GM12865 (cell line): ENCODE measurements at regions not wholly inside any gene's neighbourhood (a gene's known extent, or its start where the extent isn't known, plus 50 kb on each side); places are given as distances from the start of the nearest gene placed in this dataset.
"Not testable (repeated sequence)": the region's sequence is repeated elsewhere in the genome, so short reads cannot be mapped to it uniquely, and the experiment has no call there.

Source experiments
- DNase-seq: peaks from one replicate; pipeline ENCODE4 v3.0.0; 2010; ENCODE audit warnings: low read depth
- H3K4me3 ChIP-seq: 2 replicates; pipeline ENCODE4 v1.5.1; 2011; ENCODE audit warnings: mild to moderate bottlenecking, low read depth, low read length, control low read depth
- CTCF ChIP-seq: IDR thresholded peaks from 2 replicates; pipeline ENCODE4 v1.5.1; 2011; ENCODE audit warnings: low read length, control low read depth, low read depth, inconsistent platforms; ENCODE audit not compliant: insufficient read depth; ENCODE audit errors: missing control alignments

- TF ChIP-seq CTCF, result no peak
- no peak for DNase-seq
Measured at GRCh38 chr6:67129780-67130179, 1422.8 kb upstream of the EYS start.

GRCh38 chr6:67127041-67127440, 1420.0 kb upstream of the EYS start:
- no peak overlapping the region for H3K4me3 ChIP-seq
- no peak for DNase-seq
- no peak for TF ChIP-seq CTCF

More at GRCh38 chr6:67129780-67130179, 1422.8 kb upstream of the EYS start:
- H3K4me3 ChIP-seq, result no peak overlapping the region

DNA sequence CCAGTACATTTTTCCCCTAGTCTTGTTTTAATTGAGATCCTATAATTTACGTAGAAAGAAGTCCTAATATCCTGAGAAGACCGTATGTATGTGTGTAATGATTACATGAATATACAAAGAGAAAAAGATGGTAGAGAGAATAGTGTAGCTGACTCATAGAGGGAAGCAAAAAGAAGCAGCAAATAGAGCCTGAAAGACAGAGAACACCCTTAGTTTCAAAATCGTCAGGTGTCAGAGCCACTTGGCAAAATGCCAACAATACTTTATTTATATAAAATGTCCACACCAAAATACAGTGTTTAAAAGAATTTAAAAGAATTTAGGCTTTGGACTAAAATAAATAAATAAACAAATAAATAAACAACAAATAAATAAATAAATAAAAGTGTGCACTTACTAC, 1414.1 kb upstream of the EYS start:
- DNase-seq, result no peak
- no peak overlapping the region for H3K4me3 ChIP-seq
- TF ChIP-seq CTCF, result no peak

GRCh38 chr6:67112120-67112519, 1405.1 kb upstream of the EYS start:
- no peak overlapping the region for H3K4me3 ChIP-seq
- no peak for DNase-seq
- TF ChIP-seq CTCF, result no peak

GRCh38 chr6:67102743-67103142, 1395.7 kb upstream of the EYS start:
- no peak for TF ChIP-seq CTCF
- DNase-seq, result no peak
- H3K4me3 ChIP-seq, result no peak overlapping the region

GRCh38 chr6:67095618-67096226, 1388.7 kb upstream of the EYS start:
- DNase-seq, H3K4me3 ChIP-seq: not testable (repeated sequence)

- TF ChIP-seq CTCF, result no peak
- no peak overlapping the region for H3K4me3 ChIP-seq
- DNase-seq, result no peak
Measured at GRCh38 chr6:67094431-67094946, 1387.5 kb upstream of the EYS start.
